ENCODE measurements at regions not wholly inside any gene's neighbourhood (a gene's known extent, or its start where the extent isn't known, plus 50 kb on each side); places are given as distances from the start of the nearest gene placed in this dataset.

DNA sequence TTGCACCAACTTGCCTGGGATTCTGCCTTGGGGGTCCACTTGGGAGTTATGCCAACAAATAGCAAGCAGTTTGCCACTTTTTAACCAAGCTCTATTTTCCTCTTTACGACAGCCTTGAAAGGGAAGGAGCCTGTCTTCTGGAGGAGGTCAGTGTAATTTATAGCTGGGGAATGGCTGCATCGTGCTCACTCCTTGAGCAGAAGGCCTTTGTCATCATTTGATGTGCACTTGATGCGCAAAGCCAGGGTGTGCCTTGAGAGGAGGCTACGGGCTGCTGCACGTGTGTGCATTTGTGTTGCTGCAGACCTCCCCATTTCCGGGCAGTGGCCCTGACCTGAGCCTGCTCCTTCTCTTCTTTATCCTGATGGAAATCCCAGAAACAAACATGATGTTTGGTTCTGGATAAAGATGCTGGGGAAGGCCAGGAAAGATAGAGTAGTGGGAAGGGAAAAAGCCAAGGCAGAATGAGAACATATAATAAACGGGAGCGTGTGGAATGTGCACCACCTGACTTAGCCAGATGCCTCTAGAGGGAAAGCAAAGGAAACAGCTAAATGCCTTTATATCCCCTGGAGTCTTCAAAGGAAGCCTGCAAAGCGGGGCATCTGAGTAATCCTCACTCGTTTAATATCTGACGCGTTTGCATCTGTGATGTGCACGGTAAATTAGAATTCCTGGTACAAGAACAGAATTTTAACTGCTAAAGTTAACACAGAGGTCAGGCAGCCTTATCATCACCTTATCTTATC is 68.3 kb upstream of the ZNF521 start:
- 20 to 83% (median 54%) methylated on average over 1 to 12 of the region's 13 CpGs; no CpG with 5 or more reads in 1 of the 10 experiments for WGBS, 10 experiments
- peak; percentile 57 to 98 (median 82) for ATAC-seq (replicated peaks in 6 of 8)
- in situ Hi-C loops (cut with MboI; ENCODE audit: low pct_unique_long_range_greater_than_20kb in 2 of 9, low sequenced_read_pairs in 9 of 9, unreplicated experiment in 9 of 9) = no loop called here
- H3K4me3 ChIP-seq = no peak overlapping the region
- H3K4me1 ChIP-seq (replicated peaks in 1 of 2) = peaks cover 17 to 26% of the 10 kb centered on the region in 2 donors
- peak overlapping the region in 1 of 2 donors; percentile 16 for H3K27ac ChIP-seq

DNA sequence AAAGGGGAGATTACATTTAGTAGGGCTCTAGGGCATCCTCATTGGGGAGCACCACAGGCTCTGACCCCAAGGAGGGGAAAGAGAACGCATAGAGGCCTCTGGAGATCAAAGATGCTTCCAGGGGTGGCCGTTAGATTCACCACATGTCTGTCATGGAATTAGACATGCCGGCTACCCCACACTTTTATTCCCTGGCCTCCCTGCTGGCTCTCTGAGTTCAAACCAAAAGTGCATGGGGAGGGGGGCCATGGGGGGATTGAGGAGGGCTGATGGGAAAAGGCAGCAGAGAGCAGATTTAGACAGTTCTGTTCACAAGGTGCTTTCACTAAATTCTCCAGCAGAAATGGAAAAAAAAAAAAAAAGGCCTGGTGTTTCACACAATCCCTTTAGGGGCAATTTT is 64.4 kb upstream of the ZNF521 start:
- 0 to 83% (median 40%) methylated on average over 1 to 3 of the region's 3 CpGs; no CpG with 5 or more reads in 4 of the 10 experiments for WGBS, 10 experiments
- no peak for ATAC-seq (replicated peaks in 6 of 8)
- in situ Hi-C loops (cut with MboI; ENCODE audit: low pct_unique_long_range_greater_than_20kb in 2 of 9, low sequenced_read_pairs in 9 of 9, unreplicated experiment in 9 of 9) = no loop called here
- H3K4me1 ChIP-seq (replicated peaks in 1 of 2) = peaks cover 13 to 19% of the 10 kb centered on the region in 2 donors
- H3K4me3 ChIP-seq = no peak overlapping the region
- no peak overlapping the region for H3K27ac ChIP-seq

- H3K27ac ChIP-seq = no peak overlapping the region
- WGBS, 10 experiments = 0 to 100% (median 77%) methylated on average over 1 to 2 of the region's 2 CpGs
- in situ Hi-C loops (cut with MboI; ENCODE audit: low pct_unique_long_range_greater_than_20kb in 2 of 9, low sequenced_read_pairs in 9 of 9, unreplicated experiment in 9 of 9) = no loop called here
- no peaks in the 10 kb centered on the region for H3K4me1 ChIP-seq (replicated peaks in 1 of 2)
- H3K4me3 ChIP-seq = no peak overlapping the region
- no peak for ATAC-seq (replicated peaks in 6 of 8)
Measured at GRCh38 chr18:25409971-25410370, 58.0 kb upstream of the ZNF521 start.

GRCh38 chr18:25408293-25408692 is 56.3 kb upstream of the ZNF521 start:
- in situ Hi-C loops (cut with MboI; ENCODE audit: low pct_unique_long_range_greater_than_20kb in 2 of 9, low sequenced_read_pairs in 9 of 9, unreplicated experiment in 9 of 9) = no loop called here
- Histone ChIP-seq H3K27ac (no peak overlapping the region), H3K4me3 (no peak overlapping the region), H3K4me1 (replicated peaks in 1 of 2) (no peaks in the 10 kb centered on the region)
- 0 to 88% (median 66%) methylated on average over 1 to 4 of the region's 4 CpGs; no CpG with 5 or more reads in 2 of the 10 experiments for WGBS, 10 experiments
- ATAC-seq (replicated peaks in 6 of 8) = no peak
